ENCODE measurements at regions not wholly inside any gene's neighbourhood (a gene's known extent, or its start where the extent isn't known, plus 50 kb on each side); places are given as distances from the start of the nearest gene placed in this dataset.

DNA sequence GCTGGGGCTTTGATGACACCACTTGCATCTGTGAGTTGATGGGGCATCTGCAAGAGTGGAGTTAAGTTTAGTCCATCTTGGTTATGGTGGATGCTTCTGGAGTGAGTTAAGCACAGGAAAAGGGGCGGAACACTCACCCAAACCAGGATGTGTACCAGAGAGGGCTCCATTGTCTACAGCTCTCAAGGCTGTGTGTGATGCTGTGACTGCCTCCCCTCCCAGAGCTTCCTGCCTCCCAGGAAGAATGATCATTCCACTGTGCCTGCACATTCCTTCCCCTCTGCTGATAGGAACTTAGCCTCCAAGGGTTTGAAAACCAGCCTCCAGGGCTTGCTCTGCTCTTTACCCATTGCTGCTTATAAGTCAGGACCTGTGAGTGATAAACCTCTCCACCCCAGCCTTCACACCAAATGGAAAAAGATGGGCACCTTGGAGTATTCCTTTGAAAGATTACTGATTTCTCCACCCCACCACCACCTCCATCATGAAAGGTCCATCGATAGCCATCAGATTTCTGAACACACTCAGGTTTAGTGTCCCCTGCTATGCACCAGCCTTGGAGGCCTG, 160.1 kb upstream of the SPRY4 start:
- no peaks in the 10 kb centered on the region for H3K36me3 ChIP-seq
- H3K27ac ChIP-seq: no peak overlapping the region
- no peaks in the 10 kb centered on the region for H3K4me1 ChIP-seq (ENCODE audit: control insufficient read depth in 1 of 2, low read depth in 2 of 2)
- H3K27me3 ChIP-seq (replicated peaks; ENCODE audit: insufficient read depth): no peaks in the 10 kb centered on the region
- no peak overlapping the region for H3K4me3 ChIP-seq
- DNase-seq (ENCODE audit: low spot score): no peak
- no peak for ATAC-seq (ENCODE audit: insufficient number of reproducible peaks, low FRiP score, low read depth)
- TF ChIP-seq, protein P1, sequence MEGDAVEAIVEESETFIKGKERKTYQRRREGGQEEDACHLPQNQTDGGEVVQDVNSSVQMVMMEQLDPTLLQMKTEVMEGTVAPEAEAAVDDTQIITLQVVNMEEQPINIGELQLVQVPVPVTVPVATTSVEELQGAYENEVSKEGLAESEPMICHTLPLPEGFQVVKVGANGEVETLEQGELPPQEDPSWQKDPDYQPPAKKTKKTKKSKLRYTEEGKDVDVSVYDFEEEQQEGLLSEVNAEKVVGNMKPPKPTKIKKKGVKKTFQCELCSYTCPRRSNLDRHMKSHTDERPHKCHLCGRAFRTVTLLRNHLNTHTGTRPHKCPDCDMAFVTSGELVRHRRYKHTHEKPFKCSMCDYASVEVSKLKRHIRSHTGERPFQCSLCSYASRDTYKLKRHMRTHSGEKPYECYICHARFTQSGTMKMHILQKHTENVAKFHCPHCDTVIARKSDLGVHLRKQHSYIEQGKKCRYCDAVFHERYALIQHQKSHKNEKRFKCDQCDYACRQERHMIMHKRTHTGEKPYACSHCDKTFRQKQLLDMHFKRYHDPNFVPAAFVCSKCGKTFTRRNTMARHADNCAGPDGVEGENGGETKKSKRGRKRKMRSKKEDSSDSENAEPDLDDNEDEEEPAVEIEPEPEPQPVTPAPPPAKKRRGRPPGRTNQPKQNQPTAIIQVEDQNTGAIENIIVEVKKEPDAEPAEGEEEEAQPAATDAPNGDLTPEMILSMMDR (IDR thresholded peaks at IDR 0.05): no peak
- H3K9me3 ChIP-seq: no peaks in the 10 kb centered on the region

DNA sequence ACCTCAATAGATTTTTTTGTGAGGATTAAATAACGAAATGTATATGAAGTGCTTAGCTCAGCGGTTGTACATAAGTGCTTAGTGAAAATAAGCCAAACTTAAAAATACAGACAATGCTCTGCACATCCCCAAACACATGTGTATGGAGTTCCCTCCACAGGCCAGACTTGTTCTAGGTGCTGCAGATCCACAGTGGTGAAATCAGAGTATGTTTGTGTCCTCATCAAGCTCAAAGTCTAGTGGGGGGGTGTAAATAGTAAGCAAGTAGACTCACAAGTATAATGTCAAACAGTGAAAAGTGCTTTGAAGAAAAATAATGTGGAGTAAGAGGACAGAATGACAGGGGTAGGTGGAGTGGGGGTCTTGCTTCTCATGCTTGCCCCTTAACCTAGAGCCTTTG, 157.4 kb upstream of the SPRY4 start:
- no peaks in the 10 kb centered on the region for H3K9me3 ChIP-seq
- DNase-seq (ENCODE audit: low spot score) (no peak), ATAC-seq (ENCODE audit: insufficient number of reproducible peaks, low FRiP score, low read depth) (no peak)
- TF ChIP-seq, protein P1 (IDR thresholded peaks at IDR 0.05): no peak
- no peaks in the 10 kb centered on the region for H3K36me3 ChIP-seq
- no peak overlapping the region for H3K4me3 ChIP-seq
- no peak overlapping the region for H3K27ac ChIP-seq
- no peaks in the 10 kb centered on the region for H3K4me1 ChIP-seq (ENCODE audit: control insufficient read depth in 1 of 2, low read depth in 2 of 2)
- H3K27me3 ChIP-seq (replicated peaks; ENCODE audit: insufficient read depth): no peaks in the 10 kb centered on the region

DNA sequence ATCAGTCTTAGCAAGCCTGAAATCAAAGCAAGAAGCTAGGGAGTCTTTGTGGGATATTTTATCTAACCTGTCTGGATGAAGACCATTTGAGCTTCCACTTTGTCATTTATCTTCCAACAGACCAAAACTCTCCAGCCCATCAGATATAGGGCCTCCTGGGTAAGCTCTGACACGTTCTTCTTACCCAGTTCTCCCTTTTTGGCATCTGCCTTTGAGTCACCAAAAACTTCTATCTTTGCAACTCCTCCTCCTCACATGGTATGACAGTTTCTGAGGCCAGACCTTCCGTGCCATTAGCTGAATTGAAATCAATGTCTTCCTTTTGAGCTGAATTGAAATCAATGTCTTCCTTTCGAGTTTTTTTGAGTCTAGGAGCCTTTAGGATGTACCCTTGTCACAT, 156.6 kb upstream of the SPRY4 start:
- no peak for DNase-seq (ENCODE audit: low spot score)
- Histone ChIP-seq H3K36me3 (no peaks in the 10 kb centered on the region), H3K27ac (no peak overlapping the region), H3K4me3 (no peak overlapping the region), H3K27me3 (replicated peaks; ENCODE audit: insufficient read depth) (no peaks in the 10 kb centered on the region), H3K9me3 (no peaks in the 10 kb centered on the region), H3K4me1 (ENCODE audit: control insufficient read depth in 1 of 2, low read depth in 2 of 2) (no peaks in the 10 kb centered on the region)
- TF ChIP-seq, protein P1 (IDR thresholded peaks at IDR 0.05): no peak
- no peak for ATAC-seq (ENCODE audit: insufficient number of reproducible peaks, low FRiP score, low read depth)

DNA sequence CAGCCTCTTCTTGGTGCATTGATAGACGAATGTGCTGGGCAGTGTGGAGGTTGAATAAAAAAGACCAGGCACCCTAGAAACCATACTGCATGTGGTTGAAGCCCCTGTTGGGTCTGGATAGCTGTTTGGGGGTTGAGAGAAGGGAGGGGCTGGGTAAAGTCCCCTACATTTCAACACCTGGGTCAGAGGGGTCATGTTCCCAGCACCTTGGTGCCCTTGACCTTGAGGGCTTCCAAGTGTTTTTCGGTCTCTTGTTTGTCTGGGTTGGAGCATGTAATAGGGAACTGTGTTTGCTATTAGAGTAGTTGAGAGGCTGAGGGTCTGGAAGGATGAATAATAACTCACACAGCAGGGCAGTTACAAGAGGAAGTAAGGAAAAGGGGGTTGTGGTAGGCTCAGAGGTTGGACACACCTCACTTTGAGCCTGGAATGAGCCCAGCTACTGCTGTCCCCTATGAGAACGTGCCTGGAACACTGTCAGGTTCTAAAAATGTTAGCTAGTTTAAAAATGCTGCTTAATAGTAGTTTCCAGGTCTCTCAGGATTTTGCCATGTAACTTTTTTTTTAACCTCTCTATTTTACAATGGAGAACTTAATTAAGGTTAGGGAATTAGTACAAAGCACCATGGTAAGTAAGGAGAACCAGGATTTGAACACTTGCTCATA, 155.2 kb upstream of the SPRY4 start:
- H3K4me3 ChIP-seq: no peak overlapping the region
- TF ChIP-seq, protein P1 (IDR thresholded peaks at IDR 0.05): no peak
- no peaks in the 10 kb centered on the region for H3K27me3 ChIP-seq (replicated peaks; ENCODE audit: insufficient read depth)
- no peak for DNase-seq (ENCODE audit: low spot score)
- no peaks in the 10 kb centered on the region for H3K36me3 ChIP-seq
- H3K27ac ChIP-seq: no peak overlapping the region
- H3K4me1 ChIP-seq (ENCODE audit: control insufficient read depth in 1 of 2, low read depth in 2 of 2): no peaks in the 10 kb centered on the region
- no peaks in the 10 kb centered on the region for H3K9me3 ChIP-seq
- ATAC-seq (ENCODE audit: insufficient number of reproducible peaks, low FRiP score, low read depth): no peak

DNA sequence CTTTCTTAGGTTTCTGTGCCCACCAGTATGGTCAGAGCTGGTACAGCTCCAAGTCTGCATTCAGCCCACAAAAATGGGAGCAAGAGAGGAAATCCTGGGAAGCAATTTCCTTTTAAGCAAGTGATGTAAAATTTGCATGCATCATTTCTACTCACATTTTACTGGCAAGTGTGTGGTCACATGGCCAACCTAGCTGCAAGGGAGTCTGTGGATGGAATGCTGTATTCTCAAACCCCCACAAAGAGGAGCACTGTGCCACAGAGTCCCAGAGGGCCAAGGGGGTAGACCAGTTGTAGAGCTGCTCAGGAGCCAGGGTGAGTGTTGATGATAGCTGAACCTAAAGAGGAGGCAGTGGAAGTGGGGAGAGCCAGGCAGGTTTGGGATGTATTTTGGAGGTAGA, 154.3 kb upstream of the SPRY4 start:
- Histone ChIP-seq H3K4me3 (no peak overlapping the region), H3K4me1 (ENCODE audit: control insufficient read depth in 1 of 2, low read depth in 2 of 2) (no peaks in the 10 kb centered on the region)

More for the DNA sequence above, 154.3 kb upstream of the SPRY4 start:
- TF ChIP-seq, protein P1 (IDR thresholded peaks at IDR 0.05): no peak
- ATAC-seq (ENCODE audit: insufficient number of reproducible peaks, low FRiP score, low read depth) (no peak), DNase-seq (ENCODE audit: low spot score) (no peak)
- Histone ChIP-seq H3K27ac (no peak overlapping the region), H3K36me3 (no peaks in the 10 kb centered on the region), H3K9me3 (no peaks in the 10 kb centered on the region), H3K27me3 (replicated peaks; ENCODE audit: insufficient read depth) (no peaks in the 10 kb centered on the region)
